Vagina (tissue), 2 donors: ENCODE measurements at regions not wholly inside any gene's neighbourhood (a gene's known extent, or its start where the extent isn't known, plus 50 kb on each side); places are given as distances from the start of the nearest gene placed in this dataset.

Source experiments
- DNase-seq, 2 donors: peaks; one replicate each; pipeline ENCODE4 v3.0.0-alpha.2; 2017; ENCODE audit errors: extremely low spot score in 2 of 2
- H3K27ac ChIP-seq: fragments of 200-600 bp; sonication (generic); one replicate; pipeline ENCODE4 v1.5.1; 2019
- H3K27me3 ChIP-seq: fragments of 200-600 bp; sonication (generic); one replicate; pipeline ENCODE4 v1.5.1; 2019
- H3K36me3 ChIP-seq, 2 donors: fragments of 200-600 bp; sonication (generic); one replicate each; pipeline ENCODE4 v1.5.1; 2017 to 2019
- H3K4me1 ChIP-seq: fragments of 200-600 bp; sonication (generic); one replicate; pipeline ENCODE4 v1.5.1; 2019
- H3K4me3 ChIP-seq, 2 donors: fragments of 200-600 bp; sonication (generic); 1 replicate in 1 of 2; 2 replicates in 1 of 2; pipeline ENCODE4 v1.5.1; 2016 to 2019
- H3K9me3 ChIP-seq: fragments of 200-600 bp; sonication (generic); one replicate; pipeline ENCODE4 v1.5.1; 2019
- POLR2A ChIP-seq, 2 donors: fragments of 450-650 bp; IDR thresholded peaks; one replicate each; pipeline ENCODE4 v1.6.1; 2017; ENCODE audit warnings: antibody characterized with exemption in 2 of 2, mild to moderate bottlenecking in 2 of 2, moderate library complexity in 2 of 2
- POLR2AphosphoS5 ChIP-seq, 2 donors: sonication (generic); formaldehyde crosslinking; IDR thresholded peaks; one replicate each; pipeline ENCODE4 v1.9.0; 2017; ENCODE audit warnings: antibody characterized with exemption in 2 of 2, mild to moderate bottlenecking in 2 of 2, low read depth in 1 of 2; ENCODE audit not compliant: insufficient read depth in 1 of 2
- intact Hi-C: fragments of 100-400 bp; cut with DNase I; formaldehyde crosslinking; loops from one replicate; pipeline ENCODE4 v1.15.1; 2023
- TF ChIP-seq, protein P1 (sequence below), 3 experiments: fragments of 450-650 bp in 2 of 3; fragments of 200-600 bp in 1 of 3; sonication (generic) in 1 of 3; IDR thresholded peaks; one replicate each; pipeline ENCODE4 v1.5.1; 2017 to 2019; ENCODE audit warnings: antibody characterized with exemption in 3 of 3, mild to moderate bottlenecking in 2 of 3, moderate library complexity in 2 of 3

DNA sequence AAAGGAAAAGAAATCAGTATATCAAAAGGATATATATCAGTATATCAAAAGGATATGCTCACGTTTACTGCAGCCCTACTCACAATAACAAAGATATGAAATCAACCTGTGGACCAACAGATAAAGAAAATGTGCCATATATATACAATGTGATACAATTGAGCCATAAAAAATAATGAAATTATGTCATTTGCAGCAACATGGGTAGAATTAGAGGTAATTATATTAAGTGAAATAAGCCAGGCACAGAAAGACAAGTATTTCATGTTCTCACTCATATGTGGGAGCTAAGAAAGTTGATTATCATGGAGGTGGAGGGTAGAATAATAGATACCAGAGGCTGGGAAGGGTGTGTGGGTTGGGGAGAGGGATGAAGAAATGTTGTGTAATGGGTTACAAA is 102.9 kb upstream of the MARCKS start:
- Histone ChIP-seq H3K9me3 (no peaks in the 10 kb centered on the region), H3K27ac (no peak overlapping the region), H3K27me3 (no peaks in the 10 kb centered on the region), H3K4me3 (no peak overlapping the region), H3K36me3 (no peaks in the 10 kb centered on the region), H3K4me1 (no peaks in the 10 kb centered on the region)
- TF ChIP-seq POLR2A (IDR thresholded peaks at IDR 0.05) (no peak), POLR2AphosphoS5 (IDR thresholded peaks at IDR 0.05; ENCODE audit: insufficient read depth in 1 of 2, low read depth in 1 of 2) (no peak)
- TF ChIP-seq, protein P1, sequence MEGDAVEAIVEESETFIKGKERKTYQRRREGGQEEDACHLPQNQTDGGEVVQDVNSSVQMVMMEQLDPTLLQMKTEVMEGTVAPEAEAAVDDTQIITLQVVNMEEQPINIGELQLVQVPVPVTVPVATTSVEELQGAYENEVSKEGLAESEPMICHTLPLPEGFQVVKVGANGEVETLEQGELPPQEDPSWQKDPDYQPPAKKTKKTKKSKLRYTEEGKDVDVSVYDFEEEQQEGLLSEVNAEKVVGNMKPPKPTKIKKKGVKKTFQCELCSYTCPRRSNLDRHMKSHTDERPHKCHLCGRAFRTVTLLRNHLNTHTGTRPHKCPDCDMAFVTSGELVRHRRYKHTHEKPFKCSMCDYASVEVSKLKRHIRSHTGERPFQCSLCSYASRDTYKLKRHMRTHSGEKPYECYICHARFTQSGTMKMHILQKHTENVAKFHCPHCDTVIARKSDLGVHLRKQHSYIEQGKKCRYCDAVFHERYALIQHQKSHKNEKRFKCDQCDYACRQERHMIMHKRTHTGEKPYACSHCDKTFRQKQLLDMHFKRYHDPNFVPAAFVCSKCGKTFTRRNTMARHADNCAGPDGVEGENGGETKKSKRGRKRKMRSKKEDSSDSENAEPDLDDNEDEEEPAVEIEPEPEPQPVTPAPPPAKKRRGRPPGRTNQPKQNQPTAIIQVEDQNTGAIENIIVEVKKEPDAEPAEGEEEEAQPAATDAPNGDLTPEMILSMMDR (IDR thresholded peaks at IDR 0.05), result no peak
- intact Hi-C loops, result no loop called here
- no peak for DNase-seq

DNA sequence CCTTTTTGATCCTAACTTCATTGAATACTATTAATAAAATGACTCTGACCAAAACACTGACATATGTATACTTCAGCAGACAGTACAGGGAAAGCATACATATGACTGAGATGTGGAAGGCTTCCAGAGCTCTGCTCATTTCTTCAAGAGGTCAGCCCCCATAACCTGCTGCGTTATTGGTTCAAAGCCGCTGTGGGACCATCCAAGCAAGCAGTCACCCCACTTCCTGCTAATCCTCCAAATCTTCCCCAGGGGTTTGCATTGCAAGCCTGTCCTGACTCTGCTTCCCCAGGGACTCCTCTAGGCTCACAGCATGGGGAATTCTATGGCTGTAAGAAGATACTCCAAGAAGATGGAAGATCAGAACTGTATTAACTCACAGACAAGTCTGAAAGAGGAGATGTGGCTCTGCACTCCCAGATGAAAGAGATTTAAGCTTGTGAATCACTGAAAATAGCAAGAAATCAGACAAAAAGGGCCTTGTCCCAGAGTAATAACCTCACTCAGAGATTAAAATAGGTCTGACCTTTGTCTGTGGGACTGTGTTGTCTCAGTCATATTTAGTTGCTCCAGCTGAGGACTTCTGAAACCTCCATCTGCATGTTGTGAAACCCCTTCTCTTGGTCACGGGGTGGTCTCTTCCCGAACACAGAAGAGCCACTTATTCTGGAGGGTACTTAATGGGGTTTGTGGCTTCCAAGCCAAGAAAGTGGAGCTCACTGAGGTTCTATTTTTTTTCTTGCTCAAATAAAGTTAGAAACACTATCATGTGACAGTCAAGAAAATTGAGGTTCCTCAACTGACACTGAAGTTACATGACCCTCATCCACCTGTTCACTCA is 101.5 kb upstream of the MARCKS start:
- Histone ChIP-seq H3K4me3 (no peak overlapping the region), H3K36me3 (no peaks in the 10 kb centered on the region), H3K4me1 (no peaks in the 10 kb centered on the region), H3K9me3 (no peaks in the 10 kb centered on the region), H3K27me3 (no peaks in the 10 kb centered on the region), H3K27ac (no peak overlapping the region)
- no peak for DNase-seq
- intact Hi-C loops, result no loop called here
- TF ChIP-seq, protein P1 (IDR thresholded peaks at IDR 0.05), result no peak
- no peak for TF ChIP-seq POLR2A (IDR thresholded peaks at IDR 0.05)
- no peak for TF ChIP-seq POLR2AphosphoS5 (IDR thresholded peaks at IDR 0.05; ENCODE audit: insufficient read depth in 1 of 2, low read depth in 1 of 2)

DNA sequence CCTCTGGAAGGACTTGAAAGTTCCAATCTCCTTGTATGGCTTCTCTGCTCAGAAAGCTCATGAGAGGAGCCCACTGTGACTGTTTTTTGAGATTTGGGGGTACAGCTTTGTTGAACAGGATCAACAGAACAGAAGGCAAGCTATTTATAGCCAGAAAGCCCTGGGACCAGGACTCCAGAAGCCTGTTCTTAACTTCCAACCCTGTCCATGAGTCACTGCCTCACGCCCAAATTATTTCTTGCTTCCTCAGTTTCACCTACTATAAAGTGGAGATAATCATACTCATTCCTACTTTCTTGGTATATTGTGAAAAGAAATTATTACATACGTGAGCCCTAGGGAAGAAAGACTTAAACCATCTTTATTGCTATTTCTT is 100.9 kb upstream of the MARCKS start:
- TF ChIP-seq, protein P1 (IDR thresholded peaks at IDR 0.05), result no peak
- no peak for TF ChIP-seq POLR2AphosphoS5 (IDR thresholded peaks at IDR 0.05; ENCODE audit: insufficient read depth in 1 of 2, low read depth in 1 of 2)
- TF ChIP-seq POLR2A (IDR thresholded peaks at IDR 0.05), result no peak
- Histone ChIP-seq H3K9me3 (no peaks in the 10 kb centered on the region), H3K4me3 (no peak overlapping the region), H3K27me3 (no peaks in the 10 kb centered on the region), H3K4me1 (no peaks in the 10 kb centered on the region), H3K27ac (no peak overlapping the region), H3K36me3 (no peaks in the 10 kb centered on the region)
- intact Hi-C loops, result no loop called here
- no peak for DNase-seq

DNA sequence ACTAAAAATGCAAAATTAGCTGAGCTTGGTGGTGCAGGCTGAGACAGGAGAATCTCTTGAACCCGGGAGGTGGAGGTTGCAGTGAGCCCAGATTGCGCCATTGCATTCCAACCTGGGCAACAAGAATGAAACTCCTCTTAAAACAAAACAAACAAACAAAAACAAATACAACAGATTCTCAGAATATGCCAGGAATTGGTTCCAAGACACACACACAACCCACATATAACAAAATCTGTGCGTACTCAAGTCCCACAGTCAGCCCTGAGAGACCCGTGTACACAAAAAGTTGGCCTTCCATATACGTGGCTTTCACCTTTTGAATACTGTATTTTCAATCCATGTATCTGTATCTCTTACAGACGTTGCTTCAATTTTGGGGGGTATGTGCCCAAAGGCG is 98.9 kb upstream of the MARCKS start:
- H3K9me3 ChIP-seq, result no peaks in the 10 kb centered on the region
- intact Hi-C loops, result no loop called here
- DNase-seq, result no peak
- no peak overlapping the region for H3K27ac ChIP-seq
- H3K4me1 ChIP-seq, result no peaks in the 10 kb centered on the region
- H3K4me3 ChIP-seq, result no peak overlapping the region
- TF ChIP-seq, protein P1 (IDR thresholded peaks at IDR 0.05), result no peak
- TF ChIP-seq POLR2A (IDR thresholded peaks at IDR 0.05), result no peak
- no peaks in the 10 kb centered on the region for H3K36me3 ChIP-seq
- H3K27me3 ChIP-seq, result no peaks in the 10 kb centered on the region

DNA sequence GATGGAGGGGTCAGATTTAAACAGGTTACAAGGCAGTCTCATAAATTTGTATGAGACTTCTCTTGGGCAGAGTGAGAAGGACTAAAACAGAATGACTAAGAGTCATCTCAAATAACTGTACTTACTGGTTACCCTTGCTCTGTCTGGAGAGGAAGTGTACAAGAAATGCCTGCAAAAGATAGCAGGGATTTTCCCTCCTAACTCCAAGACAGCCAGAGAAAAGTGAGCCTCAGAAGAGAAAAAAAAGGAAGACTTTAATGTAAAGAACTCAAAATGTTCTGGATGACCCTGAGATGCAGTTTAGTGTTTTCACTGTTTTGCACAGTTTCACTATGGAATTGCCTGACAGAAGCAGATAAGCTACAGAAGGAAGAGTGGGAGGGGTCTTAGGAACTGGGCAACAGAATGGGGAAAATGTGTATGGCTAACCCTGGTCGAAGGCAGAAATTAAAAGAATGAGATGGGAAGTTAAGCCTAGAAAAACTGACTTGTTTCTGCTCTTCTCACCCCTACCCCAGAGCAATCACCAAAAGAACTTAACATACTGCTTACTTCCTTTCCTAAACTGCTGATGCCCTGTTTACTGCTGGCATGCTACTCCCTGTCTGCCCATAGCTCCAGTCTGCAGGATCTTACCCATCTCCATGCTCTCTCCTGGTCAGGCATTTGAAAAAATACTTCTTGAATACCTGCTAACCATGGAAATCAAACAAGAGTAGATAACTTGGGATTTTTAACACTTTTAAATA is 98.1 kb upstream of the MARCKS start:
- Histone ChIP-seq H3K36me3 (no peaks in the 10 kb centered on the region), H3K27me3 (no peaks in the 10 kb centered on the region), H3K27ac (no peak overlapping the region), H3K4me1 (no peaks in the 10 kb centered on the region), H3K9me3 (no peaks in the 10 kb centered on the region), H3K4me3 (no peak overlapping the region)
- DNase-seq, result no peak
- no peak for TF ChIP-seq POLR2A (IDR thresholded peaks at IDR 0.05)
- intact Hi-C loops, result no loop called here
